ENCODE measurements at regions not wholly inside any gene's neighbourhood (a gene's known extent, or its start where the extent isn't known, plus 50 kb on each side); places are given as distances from the start of the nearest gene placed in this dataset.

DNA sequence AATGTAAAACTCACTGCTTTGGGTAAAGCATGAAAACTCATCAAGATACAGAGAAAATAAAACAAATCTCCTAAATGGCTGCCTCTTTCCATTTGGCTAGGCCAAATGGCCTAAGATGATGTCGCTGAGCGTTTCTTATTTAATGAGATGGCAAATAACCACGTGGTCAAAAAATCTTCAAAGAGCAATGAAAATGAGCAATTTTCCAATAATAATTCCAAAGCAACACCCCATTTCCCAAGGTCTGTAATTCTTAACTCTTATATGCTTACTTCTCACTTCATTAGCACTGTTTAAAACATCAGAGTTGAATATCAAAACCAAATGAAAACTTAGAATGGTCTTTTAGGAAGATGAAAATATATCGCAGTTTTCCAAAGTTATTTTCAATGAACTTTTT lies 222.3 kb upstream of the MID1 start:
- no peak for DNase-seq (ENCODE audit: low read depth, low spot score)
- TF ChIP-seq, protein P1, sequence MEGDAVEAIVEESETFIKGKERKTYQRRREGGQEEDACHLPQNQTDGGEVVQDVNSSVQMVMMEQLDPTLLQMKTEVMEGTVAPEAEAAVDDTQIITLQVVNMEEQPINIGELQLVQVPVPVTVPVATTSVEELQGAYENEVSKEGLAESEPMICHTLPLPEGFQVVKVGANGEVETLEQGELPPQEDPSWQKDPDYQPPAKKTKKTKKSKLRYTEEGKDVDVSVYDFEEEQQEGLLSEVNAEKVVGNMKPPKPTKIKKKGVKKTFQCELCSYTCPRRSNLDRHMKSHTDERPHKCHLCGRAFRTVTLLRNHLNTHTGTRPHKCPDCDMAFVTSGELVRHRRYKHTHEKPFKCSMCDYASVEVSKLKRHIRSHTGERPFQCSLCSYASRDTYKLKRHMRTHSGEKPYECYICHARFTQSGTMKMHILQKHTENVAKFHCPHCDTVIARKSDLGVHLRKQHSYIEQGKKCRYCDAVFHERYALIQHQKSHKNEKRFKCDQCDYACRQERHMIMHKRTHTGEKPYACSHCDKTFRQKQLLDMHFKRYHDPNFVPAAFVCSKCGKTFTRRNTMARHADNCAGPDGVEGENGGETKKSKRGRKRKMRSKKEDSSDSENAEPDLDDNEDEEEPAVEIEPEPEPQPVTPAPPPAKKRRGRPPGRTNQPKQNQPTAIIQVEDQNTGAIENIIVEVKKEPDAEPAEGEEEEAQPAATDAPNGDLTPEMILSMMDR (IDR thresholded peaks at IDR 0.05; ENCODE audit: low read depth, low read length) = no peak
- in situ Hi-C loops (cut with HindIII; ENCODE audit: low sequenced_read_pairs) = no loop called here

DNA sequence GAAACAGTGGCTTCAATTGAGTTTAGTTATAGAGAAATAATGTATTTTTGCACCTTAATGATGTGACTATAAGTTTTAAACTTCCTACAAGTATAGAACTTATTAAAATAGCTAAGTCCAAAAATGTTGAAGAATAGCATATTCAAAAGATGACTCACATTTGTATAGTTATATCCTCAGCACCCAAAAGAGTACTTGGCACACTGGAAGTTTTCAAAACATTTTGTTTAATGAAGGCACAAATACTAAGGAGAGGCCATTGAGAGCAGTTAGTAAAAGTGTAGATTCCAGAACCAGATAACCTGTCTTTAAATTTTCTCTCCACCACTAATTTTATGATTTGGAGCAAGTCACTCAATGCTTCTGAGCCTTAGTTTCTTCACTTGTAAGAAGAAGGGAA lies 226.9 kb upstream of the MID1 start:
- DNase-seq (ENCODE audit: low read depth, low spot score) = peak; percentile 1
- H3K4me3 ChIP-seq (ENCODE audit: low read depth, low read length) = no peak overlapping the region
- in situ Hi-C loops (cut with HindIII; ENCODE audit: low sequenced_read_pairs) = no loop called here
- TF ChIP-seq, protein P1 (IDR thresholded peaks at IDR 0.05; ENCODE audit: low read depth, low read length) = no peak

More for the DNA sequence above, 222.3 kb upstream of the MID1 start:
- no peak overlapping the region for H3K4me3 ChIP-seq (ENCODE audit: low read depth, low read length)

DNA sequence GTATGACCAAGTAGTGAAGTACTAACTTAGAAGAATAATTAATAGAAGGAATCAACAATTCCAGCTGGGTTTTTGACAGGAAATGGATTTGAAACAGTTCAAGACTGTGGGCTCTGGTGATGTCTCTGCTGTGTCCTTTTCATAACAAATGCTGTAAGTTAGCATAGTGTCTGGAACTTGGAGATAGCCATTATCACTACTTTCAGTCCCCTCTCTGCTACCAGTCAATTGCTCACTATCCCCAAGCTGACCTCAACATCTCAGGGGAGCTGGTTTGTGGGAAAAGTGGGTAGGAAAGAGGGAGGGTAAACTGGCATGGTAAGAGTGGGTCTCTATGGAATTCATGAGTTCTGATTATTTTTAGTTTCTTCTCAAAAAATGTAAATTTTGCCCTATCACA lies 231.4 kb upstream of the MID1 start:
- in situ Hi-C loops (cut with HindIII; ENCODE audit: low sequenced_read_pairs) = no loop called here
- TF ChIP-seq, protein P1 (IDR thresholded peaks at IDR 0.05; ENCODE audit: low read depth, low read length) = no peak

DNA sequence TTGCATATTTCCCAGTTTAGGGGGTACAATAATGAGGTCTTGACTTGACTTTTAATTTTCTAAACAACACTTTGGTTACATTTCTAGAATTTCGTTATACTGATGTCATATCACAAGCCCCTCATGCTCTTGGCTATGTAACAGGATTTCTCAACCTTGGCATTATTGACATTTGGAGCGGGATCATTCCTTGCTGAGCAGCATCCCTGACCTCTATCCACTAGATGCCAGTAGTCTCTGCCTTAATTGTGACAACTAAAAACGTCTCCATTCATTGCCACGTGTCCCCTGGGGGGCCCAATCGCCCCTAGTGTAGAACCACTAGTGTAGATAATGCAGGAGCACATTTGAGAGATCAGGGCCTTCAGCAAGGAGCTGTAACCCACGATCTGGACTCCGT lies 234.2 kb upstream of the MID1 start:
- in situ Hi-C loops (cut with HindIII; ENCODE audit: low sequenced_read_pairs) = no loop called here
- TF ChIP-seq, protein P1 (IDR thresholded peaks at IDR 0.05; ENCODE audit: low read depth, low read length) = no peak
- no peak overlapping the region for H3K4me3 ChIP-seq (ENCODE audit: low read depth, low read length)
- no peak for DNase-seq (ENCODE audit: low read depth, low spot score)

More for the DNA sequence above, 231.4 kb upstream of the MID1 start:
- H3K4me3 ChIP-seq (ENCODE audit: low read depth, low read length) = no peak overlapping the region
- no peak for DNase-seq (ENCODE audit: low read depth, low spot score)

DNA sequence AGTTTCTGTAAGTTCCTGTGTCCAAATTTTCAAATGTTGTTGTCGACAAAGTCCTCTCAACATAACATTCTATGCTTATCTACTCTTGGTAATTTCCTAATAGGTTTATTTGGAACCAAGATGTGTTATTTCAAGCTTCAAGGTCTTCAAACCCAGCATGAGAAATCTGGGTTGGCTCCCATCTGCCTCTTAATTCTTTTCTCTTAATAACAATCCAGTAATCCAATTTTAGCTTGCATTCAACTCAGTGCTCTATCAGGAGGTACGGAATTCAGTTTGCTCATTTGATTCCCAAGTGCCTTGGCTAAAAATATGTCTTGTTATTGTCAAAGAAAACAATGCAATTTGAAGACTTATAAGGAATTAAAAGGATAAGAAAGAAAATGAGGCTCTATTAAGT lies 235.5 kb upstream of the MID1 start:
- DNase-seq (ENCODE audit: low read depth, low spot score) = no peak
- TF ChIP-seq, protein P1 (IDR thresholded peaks at IDR 0.05; ENCODE audit: low read depth, low read length) = no peak
- in situ Hi-C loops (cut with HindIII; ENCODE audit: low sequenced_read_pairs) = no loop called here

DNA sequence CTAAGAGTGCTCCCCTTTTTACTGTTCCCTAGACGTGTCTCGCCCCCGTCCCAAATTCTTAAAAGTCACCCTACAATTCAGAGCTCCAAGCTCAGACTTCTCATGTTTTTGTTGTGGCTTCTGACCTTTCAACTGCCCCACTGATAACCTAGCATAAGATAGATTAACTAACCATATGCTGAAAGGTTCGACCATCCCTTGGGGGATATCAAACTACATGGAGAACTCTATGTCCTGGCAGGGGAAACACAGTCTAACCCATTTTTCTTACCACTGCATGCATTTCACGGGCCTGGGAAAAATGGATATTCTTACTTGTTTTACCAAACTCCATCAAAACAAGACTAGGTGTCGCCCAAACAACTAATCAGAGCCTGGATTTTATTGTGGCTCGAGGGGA lies 236.4 kb upstream of the MID1 start:
- DNase-seq (ENCODE audit: low read depth, low spot score) = no peak
- TF ChIP-seq, protein P1 (IDR thresholded peaks at IDR 0.05; ENCODE audit: low read depth, low read length) = no peak
- H3K4me3 ChIP-seq (ENCODE audit: low read depth, low read length) = no peak overlapping the region
- in situ Hi-C loops (cut with HindIII; ENCODE audit: low sequenced_read_pairs) = no loop called here

More for the DNA sequence above, 235.5 kb upstream of the MID1 start:
- H3K4me3 ChIP-seq (ENCODE audit: low read depth, low read length) = no peak overlapping the region

DNA sequence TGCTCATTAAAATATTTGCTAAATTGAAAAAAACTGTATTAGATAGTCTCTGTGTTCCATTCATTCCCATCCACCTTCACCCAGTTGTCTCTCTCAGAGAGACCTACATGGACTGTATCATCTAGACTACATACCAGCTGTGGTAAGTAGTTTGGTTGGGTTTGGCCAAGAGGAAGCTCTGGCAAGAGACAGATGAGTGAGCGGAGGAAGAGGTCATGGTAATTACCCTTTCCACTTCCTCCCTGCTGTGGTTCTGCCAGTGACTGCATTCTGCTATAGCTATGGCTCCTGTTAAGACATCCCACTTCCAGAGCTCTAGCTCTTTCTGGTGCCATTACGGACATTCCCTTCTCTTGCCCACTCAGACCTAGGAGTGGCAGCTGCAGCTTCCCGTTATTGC lies 239.0 kb upstream of the MID1 start:
- no peak for DNase-seq (ENCODE audit: low read depth, low spot score)
- in situ Hi-C loops (cut with HindIII; ENCODE audit: low sequenced_read_pairs) = no loop called here
- TF ChIP-seq, protein P1 (IDR thresholded peaks at IDR 0.05; ENCODE audit: low read depth, low read length) = no peak

More for the DNA sequence above, 239.0 kb upstream of the MID1 start:
- no peak overlapping the region for H3K4me3 ChIP-seq (ENCODE audit: low read depth, low read length)
